Breast epithelium (tissue), 3 donors: ENCODE measurements at regions not wholly inside any gene's neighbourhood (a gene's known extent, or its start where the extent isn't known, plus 50 kb on each side); places are given as distances from the start of the nearest gene placed in this dataset.

Experiments used
- POLR2A ChIP-seq: fragments of 450-650 bp; IDR thresholded peaks from one replicate; pipeline ENCODE4 v1.6.1; 2016; ENCODE audit warnings: antibody characterized with exemption, mild to moderate bottlenecking, moderate library complexity
- TF ChIP-seq, protein P1 (sequence below), 3 donors: fragments of 450-650 bp; IDR thresholded peaks; one replicate each; pipeline ENCODE4 v1.5.1; 2016 to 2017; ENCODE audit warnings: antibody characterized with exemption in 3 of 3, mild to moderate bottlenecking in 3 of 3, moderate library complexity in 3 of 3

GRCh38 chr4:144531841-144532240 is 114.1 kb upstream of the HHIP start:
- TF ChIP-seq, protein P1, sequence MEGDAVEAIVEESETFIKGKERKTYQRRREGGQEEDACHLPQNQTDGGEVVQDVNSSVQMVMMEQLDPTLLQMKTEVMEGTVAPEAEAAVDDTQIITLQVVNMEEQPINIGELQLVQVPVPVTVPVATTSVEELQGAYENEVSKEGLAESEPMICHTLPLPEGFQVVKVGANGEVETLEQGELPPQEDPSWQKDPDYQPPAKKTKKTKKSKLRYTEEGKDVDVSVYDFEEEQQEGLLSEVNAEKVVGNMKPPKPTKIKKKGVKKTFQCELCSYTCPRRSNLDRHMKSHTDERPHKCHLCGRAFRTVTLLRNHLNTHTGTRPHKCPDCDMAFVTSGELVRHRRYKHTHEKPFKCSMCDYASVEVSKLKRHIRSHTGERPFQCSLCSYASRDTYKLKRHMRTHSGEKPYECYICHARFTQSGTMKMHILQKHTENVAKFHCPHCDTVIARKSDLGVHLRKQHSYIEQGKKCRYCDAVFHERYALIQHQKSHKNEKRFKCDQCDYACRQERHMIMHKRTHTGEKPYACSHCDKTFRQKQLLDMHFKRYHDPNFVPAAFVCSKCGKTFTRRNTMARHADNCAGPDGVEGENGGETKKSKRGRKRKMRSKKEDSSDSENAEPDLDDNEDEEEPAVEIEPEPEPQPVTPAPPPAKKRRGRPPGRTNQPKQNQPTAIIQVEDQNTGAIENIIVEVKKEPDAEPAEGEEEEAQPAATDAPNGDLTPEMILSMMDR (IDR thresholded peaks at IDR 0.05), result no peak
- TF ChIP-seq POLR2A, result no peak
